ENCODE measurements at regions not wholly inside any gene's neighbourhood (a gene's known extent, or its start where the extent isn't known, plus 50 kb on each side); places are given as distances from the start of the nearest gene placed in this dataset.

- TF ChIP-seq CTCF (IDR thresholded peaks at IDR 0.05) = no peak
- Mint-ChIP-seq H3K4me1 (peaks cover 43% of the 10 kb centered on the region), H3K9me3 (peaks cover 5 to 9% (median 5%) of the 10 kb centered on the region in 7 donors), H3K36me3 (peaks cover 3 to 5% of the 10 kb centered on the region in 2 donors), H3K27ac (no peak overlapping the region), H3K27me3 (ENCODE audit: low read depth in 3 of 3) (no peaks in the 10 kb centered on the region), H3K4me3 (no peak overlapping the region)
- peaks cover 2 to 3% of the 10 kb centered on the region in 2 donors for H3K9me3 ChIP-seq (replicated peaks in 1 of 2; ENCODE audit: control insufficient read depth in 1 of 2, insufficient read depth in 1 of 2, low read length in 2 of 2)
- H3K27ac ChIP-seq (ENCODE audit: low read depth in 1 of 2, low read length in 2 of 2) = no peak overlapping the region
- no peak overlapping the region for H3K9ac ChIP-seq (ENCODE audit: insufficient read depth, low read length, poor library complexity, severe bottlenecking)
- no peaks in the 10 kb centered on the region for H3K36me3 ChIP-seq (replicated peaks in 1 of 2; ENCODE audit: control insufficient read depth in 1 of 2, insufficient read depth in 2 of 2, low read length in 2 of 2)
- intact Hi-C loops (cut with micrococcal nuclease) = no loop called here
- no peak for DNase-seq
- H3K4me1 ChIP-seq (ENCODE audit: control insufficient read depth in 1 of 2, insufficient read depth in 2 of 2, low read length in 2 of 2) = peaks cover 40 to 48% of the 10 kb centered on the region in 2 donors
- H3K27me3 ChIP-seq (ENCODE audit: control insufficient read depth in 2 of 2, insufficient read depth in 2 of 2, low read length in 2 of 2) = no peaks in the 10 kb centered on the region
- H3K4me2 ChIP-seq (replicated peaks; ENCODE audit: extremely low read depth, low read length, poor library complexity, severe bottlenecking) = no peak overlapping the region
- no peaks in the 10 kb centered on the region for H3K79me2 ChIP-seq (ENCODE audit: insufficient read depth, low read length)
- H3K4me3 ChIP-seq (replicated peaks in 1 of 3; ENCODE audit: low read depth in 2 of 3, low read length in 3 of 3) = no peak overlapping the region
- H2AFZ ChIP-seq (ENCODE audit: insufficient read depth, low read depth, low read length, poor library complexity, severe bottlenecking) = no peak overlapping the region
- no peaks in the 10 kb centered on the region for H4K20me1 ChIP-seq (ENCODE audit: insufficient read depth, low read length)
Observed at GRCh38 chr5:158409507-158409906, 550.6 kb upstream of the CLINT1 start.

DNA sequence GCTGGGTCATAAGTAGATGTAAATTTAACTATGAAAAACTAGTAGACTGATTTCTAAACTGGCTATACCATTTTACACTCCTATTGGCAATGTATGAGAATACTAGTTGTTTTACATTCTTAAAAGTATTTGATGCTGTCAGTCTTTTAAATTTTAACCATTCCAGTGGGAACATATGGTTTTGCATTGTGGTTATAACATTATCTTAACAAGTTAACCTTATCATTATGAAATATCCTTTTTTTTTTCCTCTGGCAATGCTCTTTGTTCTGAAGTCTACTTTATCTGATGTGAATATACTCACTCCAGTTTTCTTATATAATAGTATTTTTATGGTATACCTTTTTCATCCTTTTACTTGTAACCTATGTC is 548.9 kb upstream of the CLINT1 start:
- no peak overlapping the region for H3K27ac Mint-ChIP-seq
- H3K9ac ChIP-seq (ENCODE audit: insufficient read depth, low read length, poor library complexity, severe bottlenecking) = no peak overlapping the region
- H3K36me3 Mint-ChIP-seq = peaks cover 5 to 9% of the 10 kb centered on the region in 2 donors
- no peak for TF ChIP-seq CTCF (IDR thresholded peaks at IDR 0.05)
- no peak overlapping the region for H3K27ac ChIP-seq (ENCODE audit: low read depth in 1 of 2, low read length in 2 of 2)
- peaks cover 14 to 16% of the 10 kb centered on the region in 2 donors for H3K9me3 ChIP-seq (replicated peaks in 1 of 2; ENCODE audit: control insufficient read depth in 1 of 2, insufficient read depth in 1 of 2, low read length in 2 of 2)
- H3K4me2 ChIP-seq (replicated peaks; ENCODE audit: extremely low read depth, low read length, poor library complexity, severe bottlenecking) = no peak overlapping the region
- no peak overlapping the region for H3K4me3 Mint-ChIP-seq
- H4K20me1 ChIP-seq (ENCODE audit: insufficient read depth, low read length) = no peaks in the 10 kb centered on the region
- DNase-seq = no peak
- H3K4me1 ChIP-seq (ENCODE audit: control insufficient read depth in 1 of 2, insufficient read depth in 2 of 2, low read length in 2 of 2) = peaks cover 26 to 31% of the 10 kb centered on the region in 2 donors
- H3K79me2 ChIP-seq (ENCODE audit: insufficient read depth, low read length) = no peaks in the 10 kb centered on the region
- no peaks in the 10 kb centered on the region for H3K27me3 ChIP-seq (ENCODE audit: control insufficient read depth in 2 of 2, insufficient read depth in 2 of 2, low read length in 2 of 2)
- no peaks in the 10 kb centered on the region for H3K36me3 ChIP-seq (replicated peaks in 1 of 2; ENCODE audit: control insufficient read depth in 1 of 2, insufficient read depth in 2 of 2, low read length in 2 of 2)
- H3K27me3 Mint-ChIP-seq (ENCODE audit: low read depth in 3 of 3) = peaks cover 0 to 2% (median 0%) of the 10 kb centered on the region in 3 donors
- intact Hi-C loops (cut with micrococcal nuclease) = no loop called here
- H3K4me3 ChIP-seq (replicated peaks in 1 of 3; ENCODE audit: low read depth in 2 of 3, low read length in 3 of 3) = no peak overlapping the region
- H2AFZ ChIP-seq (ENCODE audit: insufficient read depth, low read depth, low read length, poor library complexity, severe bottlenecking) = no peak overlapping the region
- peaks cover 29% of the 10 kb centered on the region for H3K4me1 Mint-ChIP-seq
- H3K9me3 Mint-ChIP-seq = peaks cover 19 to 24% (median 20%) of the 10 kb centered on the region in 7 donors
